Vagina (tissue), 2 donors: ENCODE measurements at regions not wholly inside any gene's neighbourhood (a gene's known extent, or its start where the extent isn't known, plus 50 kb on each side); places are given as distances from the start of the nearest gene placed in this dataset.

ENCODE experiments used
- POLR2A ChIP-seq, 2 donors: fragments of 450-650 bp; IDR thresholded peaks; one replicate each; pipeline ENCODE4 v1.6.1; 2017; ENCODE audit warnings: antibody characterized with exemption in 2 of 2, mild to moderate bottlenecking in 2 of 2, moderate library complexity in 2 of 2
- TF ChIP-seq, protein P1 (sequence below), 3 experiments: fragments of 450-650 bp in 2 of 3; fragments of 200-600 bp in 1 of 3; sonication (generic) in 1 of 3; IDR thresholded peaks; one replicate each; pipeline ENCODE4 v1.5.1; 2017 to 2019; ENCODE audit warnings: antibody characterized with exemption in 3 of 3, mild to moderate bottlenecking in 2 of 3, moderate library complexity in 2 of 3

DNA sequence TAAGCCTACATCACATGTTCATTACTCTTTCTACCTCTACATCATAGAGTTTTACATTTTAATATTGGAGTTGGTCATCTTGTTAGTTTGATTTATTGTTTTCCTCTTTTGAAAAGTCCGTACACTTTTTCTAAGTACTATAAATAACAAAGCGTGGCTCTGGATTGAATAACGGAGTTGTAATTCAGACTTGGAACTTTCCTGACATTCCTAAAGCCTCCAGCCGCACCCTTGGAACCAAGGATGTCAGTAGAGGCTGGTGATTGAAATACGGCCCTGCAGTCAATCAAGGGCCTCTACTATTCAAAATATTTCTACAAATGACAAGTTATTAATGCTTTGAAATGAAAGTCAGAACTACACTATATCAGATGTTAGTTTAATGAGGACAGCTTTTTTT is 301.9 kb upstream of the TBX18 start:
- TF ChIP-seq, protein P1, sequence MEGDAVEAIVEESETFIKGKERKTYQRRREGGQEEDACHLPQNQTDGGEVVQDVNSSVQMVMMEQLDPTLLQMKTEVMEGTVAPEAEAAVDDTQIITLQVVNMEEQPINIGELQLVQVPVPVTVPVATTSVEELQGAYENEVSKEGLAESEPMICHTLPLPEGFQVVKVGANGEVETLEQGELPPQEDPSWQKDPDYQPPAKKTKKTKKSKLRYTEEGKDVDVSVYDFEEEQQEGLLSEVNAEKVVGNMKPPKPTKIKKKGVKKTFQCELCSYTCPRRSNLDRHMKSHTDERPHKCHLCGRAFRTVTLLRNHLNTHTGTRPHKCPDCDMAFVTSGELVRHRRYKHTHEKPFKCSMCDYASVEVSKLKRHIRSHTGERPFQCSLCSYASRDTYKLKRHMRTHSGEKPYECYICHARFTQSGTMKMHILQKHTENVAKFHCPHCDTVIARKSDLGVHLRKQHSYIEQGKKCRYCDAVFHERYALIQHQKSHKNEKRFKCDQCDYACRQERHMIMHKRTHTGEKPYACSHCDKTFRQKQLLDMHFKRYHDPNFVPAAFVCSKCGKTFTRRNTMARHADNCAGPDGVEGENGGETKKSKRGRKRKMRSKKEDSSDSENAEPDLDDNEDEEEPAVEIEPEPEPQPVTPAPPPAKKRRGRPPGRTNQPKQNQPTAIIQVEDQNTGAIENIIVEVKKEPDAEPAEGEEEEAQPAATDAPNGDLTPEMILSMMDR (IDR thresholded peaks at IDR 0.05) = no peak
- no peak for TF ChIP-seq POLR2A (IDR thresholded peaks at IDR 0.05)
